Sigmoid colon (tissue), 4 donors: ENCODE measurements at regions not wholly inside any gene's neighbourhood (a gene's known extent, or its start where the extent isn't known, plus 50 kb on each side); places are given as distances from the start of the nearest gene placed in this dataset.

Source experiments
- CTCF ChIP-seq, 4 experiments: fragments of 450-650 bp in 3 of 4; fragments of 200-600 bp in 1 of 4; IDR thresholded peaks; one replicate each; pipeline ENCODE4 v1.5.1; 2016 to 2019; ENCODE audit warnings: antibody characterized with exemption in 4 of 4, mild to moderate bottlenecking in 3 of 4, moderate library complexity in 2 of 4
- EP300 ChIP-seq, 4 donors: sonication (generic); formaldehyde crosslinking; IDR thresholded peaks; one replicate each; pipeline ENCODE4 v1.6.1; 2017; ENCODE audit warnings: antibody characterized with exemption in 4 of 4
- POLR2A ChIP-seq, 2 donors: fragments of 450-650 bp; IDR thresholded peaks; one replicate each; pipeline ENCODE4 v1.6.1; 2016; ENCODE audit warnings: antibody characterized with exemption in 2 of 2, mild to moderate bottlenecking in 2 of 2, moderate library complexity in 2 of 2
- POLR2AphosphoS5 ChIP-seq, 4 donors: sonication (generic); formaldehyde crosslinking; IDR thresholded peaks; one replicate each; pipeline ENCODE4 v1.6.1; 2017; ENCODE audit warnings: antibody characterized with exemption in 4 of 4

DNA sequence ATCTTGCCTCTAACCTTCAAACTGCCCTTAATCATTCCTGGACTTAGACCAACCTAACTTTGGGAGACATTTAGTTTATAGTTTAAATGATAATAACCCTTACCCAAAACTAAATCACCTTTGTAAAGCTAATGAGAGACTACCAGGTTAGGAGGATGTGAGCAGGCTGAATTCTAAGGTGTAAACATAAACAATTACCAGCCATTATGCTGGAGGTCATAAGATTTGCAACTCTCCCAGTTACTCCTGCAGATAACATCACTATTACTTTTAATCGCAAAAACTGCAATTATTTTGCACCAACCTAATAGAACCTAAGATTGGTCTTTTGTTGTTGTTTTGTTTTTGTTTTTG is 86.5 kb upstream of the MSH6 start:
- TF ChIP-seq CTCF (IDR thresholded peaks at IDR 0.05), result no peak
- TF ChIP-seq POLR2AphosphoS5 (IDR thresholded peaks at IDR 0.05), result no peak
- no peak for TF ChIP-seq POLR2A (IDR thresholded peaks at IDR 0.05)
- TF ChIP-seq EP300 (IDR thresholded peaks at IDR 0.05), result no peak
